Inferior parietal cortex (tissue), 1 donor: ENCODE measurements at regions not wholly inside any gene's neighbourhood (a gene's known extent, or its start where the extent isn't known, plus 50 kb on each side); places are given as distances from the start of the nearest gene placed in this dataset.
"Not testable (repeated sequence)": the region's sequence is repeated elsewhere in the genome, so short reads cannot be mapped to it uniquely, and the experiment has no call there.

Experiments
- DNase-seq: peaks from one replicate; pipeline ENCODE4 v3.0.0-alpha.2; 2016; ENCODE audit errors: extremely low spot score

DNA sequence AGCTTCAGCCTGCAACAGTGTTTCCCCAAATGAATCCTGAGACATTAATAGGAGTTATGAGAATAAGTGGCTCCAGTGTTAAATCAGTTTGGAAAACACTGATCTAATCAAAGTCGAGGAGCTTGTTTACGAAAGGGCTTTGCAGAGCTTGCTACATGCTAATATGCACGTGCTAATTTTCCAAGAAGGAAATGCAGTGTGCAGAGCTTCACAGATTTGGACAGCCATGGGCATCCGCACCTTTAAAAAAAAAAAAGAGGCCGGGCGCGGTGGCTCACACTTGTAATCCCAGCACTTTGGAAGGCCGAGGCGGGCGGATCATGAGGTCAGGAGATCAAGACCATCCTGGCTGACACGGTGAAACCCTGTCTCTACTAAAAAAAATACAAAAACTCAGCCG is 79.7 kb upstream of the LMO2 start:
- not testable (repeated sequence) for DNase-seq

DNA sequence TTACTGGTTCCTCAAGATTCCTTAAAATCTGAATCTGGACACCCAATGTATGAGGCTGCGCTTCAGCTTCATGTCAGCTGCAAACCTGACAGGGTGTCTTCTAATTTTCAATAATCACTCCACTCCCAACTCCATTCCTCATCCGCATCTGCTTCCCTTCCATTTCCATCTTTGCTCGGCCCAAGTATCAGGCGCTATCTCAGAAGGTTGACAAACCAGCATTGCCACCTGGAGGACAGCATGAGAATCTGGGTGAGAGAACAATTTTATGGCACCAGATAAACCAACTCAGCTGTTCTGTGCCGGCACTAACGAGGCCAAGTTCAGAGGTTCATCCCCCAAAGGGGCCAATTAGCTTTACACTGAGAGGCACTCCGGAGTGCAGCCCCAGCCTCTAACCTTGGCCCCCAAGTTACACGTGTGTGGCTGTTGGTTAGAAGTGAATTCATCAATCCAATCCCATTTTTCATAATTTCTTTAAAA is 79.1 kb upstream of the LMO2 start:
- DNase-seq, result peak; percentile 47

DNA sequence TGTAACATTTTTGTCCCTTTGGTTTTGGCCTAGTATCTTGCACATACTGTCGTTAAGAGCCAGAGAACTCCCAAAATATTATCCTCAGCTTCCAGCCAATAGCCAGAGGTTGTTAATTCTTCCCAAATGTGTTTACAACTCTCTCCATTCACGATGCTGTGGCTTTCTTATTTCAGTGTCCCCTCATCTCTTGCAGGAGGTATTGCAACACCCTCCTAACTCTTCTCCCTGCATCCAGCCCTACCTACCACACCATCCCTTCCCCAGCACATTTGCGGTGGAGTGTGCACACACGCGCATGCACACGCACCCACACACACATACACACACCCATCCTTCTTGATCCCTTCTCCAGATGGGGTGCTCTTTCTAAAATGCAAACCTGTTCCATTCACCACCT is 75.6 kb upstream of the LMO2 start:
- no peak for DNase-seq

DNA sequence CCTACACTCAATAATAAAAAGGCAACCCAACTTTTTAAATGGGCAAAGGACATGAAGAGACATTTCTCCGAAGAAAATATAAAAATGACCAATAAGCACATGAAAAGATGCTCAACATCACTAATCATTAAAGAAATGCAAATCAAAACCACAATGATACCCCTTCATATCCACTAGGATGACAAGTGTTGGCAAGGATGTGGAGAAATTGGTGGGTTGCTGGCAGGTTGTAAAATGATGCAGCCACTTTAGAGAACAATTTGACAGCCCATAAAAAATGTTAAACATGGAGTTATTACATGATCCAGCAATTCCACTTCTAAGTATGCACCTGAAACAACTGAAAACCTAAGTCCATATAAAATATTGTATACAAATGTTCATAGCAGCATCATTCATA is 73.2 kb upstream of the LMO2 start:
- DNase-seq, result no peak

DNA sequence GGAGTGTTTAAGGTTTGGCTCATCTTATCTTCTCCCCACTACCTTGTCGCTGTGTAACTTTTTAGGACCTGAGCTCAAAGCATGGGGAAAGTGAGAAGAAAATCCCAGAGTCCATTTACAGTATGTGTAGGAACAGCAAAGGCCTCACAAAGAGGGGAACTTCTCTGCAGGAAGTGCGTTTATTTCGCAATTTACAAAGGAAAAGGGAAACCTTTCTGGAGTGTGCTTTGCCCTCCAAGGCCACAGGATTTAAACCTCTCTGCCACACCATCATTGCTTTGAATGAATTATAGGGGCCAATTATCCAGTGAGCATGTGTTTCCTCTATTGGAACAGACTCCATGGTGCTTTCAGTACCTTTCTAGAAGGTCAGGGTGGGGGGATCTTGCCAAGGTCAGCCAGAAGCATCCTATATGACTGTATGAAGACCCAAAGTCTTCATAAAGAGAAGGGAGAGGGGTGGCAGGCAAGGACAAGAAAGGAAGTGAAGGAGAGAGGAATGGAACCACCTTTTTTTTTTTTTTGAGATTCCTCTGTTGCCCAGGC is 68.1 kb upstream of the LMO2 start:
- DNase-seq, result no peak

DNA sequence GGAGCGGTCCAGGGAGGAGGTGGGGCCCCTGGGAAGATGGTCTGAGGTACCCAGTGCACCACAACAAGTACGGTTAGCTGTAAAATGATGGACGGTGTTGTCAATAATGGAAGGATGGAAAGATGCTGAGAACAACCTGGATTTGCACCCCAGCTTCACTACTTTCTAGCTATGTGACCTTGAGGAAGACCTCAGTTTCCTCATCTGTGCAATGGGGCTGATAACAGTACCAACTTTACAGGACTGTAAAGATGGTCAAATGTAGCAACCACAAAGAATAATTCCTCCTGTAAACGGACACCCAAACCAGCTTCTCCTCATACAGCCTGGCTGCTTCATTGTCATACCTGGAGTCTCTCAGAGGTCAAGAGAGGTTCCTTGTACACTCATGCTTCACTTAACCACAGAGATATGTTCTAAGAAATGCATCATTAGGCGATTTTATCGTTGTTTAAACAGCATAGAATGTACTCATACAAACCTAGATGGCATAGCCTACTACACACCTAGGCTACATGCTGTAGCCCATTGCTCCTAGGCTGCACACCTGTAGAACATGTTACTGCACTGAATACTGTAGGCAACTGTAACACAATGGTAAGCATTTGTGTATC is 65.5 kb upstream of the LMO2 start:
- DNase-seq, result no peak

DNA sequence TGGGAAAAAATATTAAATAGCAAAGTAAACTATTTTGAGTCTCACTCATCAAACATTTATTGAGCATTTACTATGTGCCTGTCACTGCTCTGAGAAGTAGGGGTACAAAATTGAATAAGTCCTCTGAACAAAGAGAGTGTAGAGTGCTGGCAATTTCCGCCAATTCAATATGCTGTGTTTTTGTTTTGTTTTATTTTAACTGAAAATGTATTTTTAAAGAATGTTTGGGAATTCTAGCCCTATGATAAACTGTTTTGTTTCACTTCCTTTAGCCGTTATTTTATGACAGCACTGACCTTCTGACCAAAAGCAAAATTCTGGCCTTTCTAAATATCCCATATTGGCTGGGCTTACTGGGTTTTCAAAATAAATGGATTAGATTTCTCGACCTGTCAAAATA is 64.7 kb upstream of the LMO2 start:
- no peak for DNase-seq

DNA sequence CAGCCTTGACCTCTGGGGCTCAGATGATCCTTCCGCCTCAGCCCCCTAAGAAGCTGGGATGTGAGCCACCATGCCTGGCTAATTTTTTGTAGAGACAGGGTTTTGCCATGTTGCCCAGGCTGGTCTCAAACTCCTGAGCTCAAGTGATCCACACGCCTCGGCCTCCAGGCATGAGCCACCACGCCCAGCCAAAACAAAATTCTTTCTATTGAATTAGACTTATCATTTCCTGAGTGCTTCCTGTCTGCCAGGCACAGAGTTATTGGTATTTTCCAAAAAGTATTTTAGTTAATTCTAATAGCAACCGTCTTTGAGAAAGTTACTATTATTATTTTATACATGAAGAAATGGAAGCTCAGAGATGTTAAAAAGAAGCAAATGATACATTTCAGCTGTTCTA is 61.4 kb upstream of the LMO2 start:
- DNase-seq, result no peak

DNA sequence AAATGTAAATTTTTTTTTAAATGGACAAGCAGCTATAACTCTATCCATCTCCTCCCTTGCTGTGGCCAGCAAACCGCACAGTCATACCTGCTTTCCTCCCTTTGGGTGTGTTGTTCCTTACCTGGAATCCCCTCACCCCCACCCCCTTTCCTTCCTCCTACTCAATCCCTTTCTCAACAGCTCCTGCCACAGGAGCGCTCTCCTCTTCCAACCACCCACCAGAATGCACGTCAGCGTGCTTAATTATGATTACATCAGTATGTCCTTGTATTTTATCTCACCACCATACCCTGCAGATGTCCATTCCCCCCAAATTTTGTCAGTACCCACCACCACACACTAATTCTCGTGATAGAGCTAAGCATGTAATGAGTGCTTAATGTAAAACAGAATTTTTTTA is 60.9 kb upstream of the LMO2 start:
- DNase-seq, result no peak

DNA sequence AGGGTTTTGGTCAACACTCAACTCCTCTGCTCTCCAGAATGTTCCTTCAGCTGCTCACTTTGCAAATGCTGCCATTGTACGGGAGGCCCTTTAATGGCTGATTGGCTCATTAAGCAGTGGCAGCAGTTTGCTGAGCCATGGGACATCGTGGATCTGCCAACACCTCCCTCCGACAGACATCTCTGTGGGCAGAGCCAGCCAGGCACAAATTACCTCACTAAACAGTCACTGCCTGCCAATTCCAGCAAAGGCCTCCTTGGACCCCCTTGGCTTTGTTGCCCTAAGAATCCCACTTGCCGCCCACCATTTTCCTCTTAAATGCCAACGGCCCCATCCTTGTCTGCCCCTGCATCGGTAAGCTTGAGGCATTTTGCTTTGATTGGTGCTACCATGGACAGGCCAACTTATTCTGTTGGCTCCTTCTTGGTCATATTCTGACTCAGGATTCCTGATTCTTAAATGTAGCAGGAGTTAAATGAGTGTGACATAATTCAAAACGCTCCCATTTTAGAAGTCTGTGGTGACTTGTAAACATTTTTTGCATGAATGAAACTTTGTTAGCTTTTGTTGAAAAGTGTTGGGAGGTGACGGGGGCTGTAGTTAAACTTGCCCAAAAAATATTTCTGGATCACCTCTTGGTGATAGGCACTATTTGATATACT is 57.5 kb upstream of the LMO2 start:
- DNase-seq, result no peak

DNA sequence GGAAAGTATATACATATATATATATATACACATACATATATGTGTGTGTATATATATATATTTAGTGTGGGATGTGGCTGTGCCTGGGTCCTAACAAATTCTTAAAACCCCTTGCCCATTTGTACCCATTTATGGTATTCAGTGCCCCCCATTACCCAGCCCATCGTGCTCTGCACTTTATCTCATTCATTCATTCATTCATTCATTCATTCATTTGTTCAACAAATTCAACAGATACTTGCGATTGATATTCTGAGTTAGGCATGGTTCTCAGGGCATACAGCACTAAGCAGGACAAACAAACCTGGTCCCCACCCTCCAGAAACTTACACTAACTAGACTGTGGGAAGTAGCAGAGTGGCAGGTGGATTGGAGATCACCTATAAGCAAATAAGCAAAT is 56.6 kb upstream of the LMO2 start:
- DNase-seq, result no peak

DNA sequence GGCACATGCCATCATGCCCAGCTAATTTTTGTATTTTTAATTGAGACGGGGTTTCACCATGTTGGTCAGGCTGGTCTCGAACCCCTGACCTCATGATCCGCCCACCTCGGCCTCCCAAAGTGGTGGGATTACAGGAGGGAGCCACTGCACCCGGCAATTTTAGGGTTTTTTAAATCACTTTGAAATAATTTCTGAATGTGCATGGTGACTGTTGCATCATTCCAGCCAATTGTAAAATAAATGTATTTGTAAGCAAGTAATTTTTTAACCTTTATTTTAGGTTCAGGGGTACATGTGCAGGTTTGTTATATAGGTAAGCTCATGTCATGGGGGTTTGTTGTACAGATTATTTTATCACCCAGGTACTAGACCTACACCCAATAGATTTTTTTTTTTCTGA is 56.0 kb upstream of the LMO2 start:
- DNase-seq, result not testable (repeated sequence)

DNA sequence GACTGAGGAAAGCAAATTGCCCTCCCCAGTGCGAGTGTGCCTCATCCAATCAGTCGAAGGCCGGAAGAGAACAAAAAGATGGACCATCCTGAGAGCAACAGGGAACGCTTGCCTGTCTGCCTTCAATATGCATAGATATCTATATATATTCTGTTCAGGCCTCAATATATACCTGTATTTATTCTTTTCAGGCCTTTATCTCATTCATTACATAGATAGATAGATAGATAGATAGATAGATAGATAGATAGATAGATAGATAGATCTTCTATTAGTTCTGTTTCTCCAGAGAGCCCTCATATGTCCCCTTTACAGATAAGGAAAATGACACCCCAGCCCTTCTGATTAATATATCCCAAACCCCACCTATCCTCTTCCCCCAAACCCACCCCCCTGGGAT is 55.1 kb upstream of the LMO2 start:
- DNase-seq, result no peak

DNA sequence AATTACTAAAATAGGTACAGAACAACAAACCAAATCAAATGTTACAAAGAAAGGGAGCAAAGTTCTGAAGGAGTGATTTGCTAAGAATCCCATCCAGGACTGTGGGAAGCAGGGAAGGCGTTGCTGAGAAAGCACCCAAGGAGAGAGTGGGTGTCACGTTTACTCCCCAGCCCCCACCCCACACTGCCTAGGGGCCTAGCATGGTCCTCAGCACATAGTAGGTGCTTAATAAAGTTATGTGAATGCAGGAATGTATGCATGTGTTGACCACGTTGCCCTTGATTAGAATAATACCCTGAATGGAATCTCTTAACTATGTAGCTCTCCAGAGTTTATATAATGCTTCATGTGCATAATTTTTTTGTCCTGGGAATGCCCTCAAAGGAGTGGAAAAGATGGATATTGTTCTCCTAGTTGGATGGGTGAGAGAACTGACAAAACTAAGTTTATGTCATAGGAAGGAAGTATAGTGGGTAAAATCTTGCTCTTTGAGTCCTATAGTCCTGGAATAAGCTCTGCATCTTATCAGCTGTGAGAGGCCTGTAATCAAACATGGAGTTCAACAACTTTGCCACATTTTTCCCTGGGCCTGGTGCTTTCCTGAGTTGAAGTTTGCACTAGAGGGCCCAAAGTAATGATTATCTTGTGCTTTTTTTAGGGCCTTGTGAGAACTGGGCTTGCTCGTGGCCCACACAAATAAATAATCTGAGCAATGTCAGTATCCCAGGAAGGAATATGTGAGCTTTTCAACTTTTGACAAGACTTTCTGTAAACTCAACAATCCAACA is 53.8 kb upstream of the LMO2 start:
- no peak for DNase-seq

DNA sequence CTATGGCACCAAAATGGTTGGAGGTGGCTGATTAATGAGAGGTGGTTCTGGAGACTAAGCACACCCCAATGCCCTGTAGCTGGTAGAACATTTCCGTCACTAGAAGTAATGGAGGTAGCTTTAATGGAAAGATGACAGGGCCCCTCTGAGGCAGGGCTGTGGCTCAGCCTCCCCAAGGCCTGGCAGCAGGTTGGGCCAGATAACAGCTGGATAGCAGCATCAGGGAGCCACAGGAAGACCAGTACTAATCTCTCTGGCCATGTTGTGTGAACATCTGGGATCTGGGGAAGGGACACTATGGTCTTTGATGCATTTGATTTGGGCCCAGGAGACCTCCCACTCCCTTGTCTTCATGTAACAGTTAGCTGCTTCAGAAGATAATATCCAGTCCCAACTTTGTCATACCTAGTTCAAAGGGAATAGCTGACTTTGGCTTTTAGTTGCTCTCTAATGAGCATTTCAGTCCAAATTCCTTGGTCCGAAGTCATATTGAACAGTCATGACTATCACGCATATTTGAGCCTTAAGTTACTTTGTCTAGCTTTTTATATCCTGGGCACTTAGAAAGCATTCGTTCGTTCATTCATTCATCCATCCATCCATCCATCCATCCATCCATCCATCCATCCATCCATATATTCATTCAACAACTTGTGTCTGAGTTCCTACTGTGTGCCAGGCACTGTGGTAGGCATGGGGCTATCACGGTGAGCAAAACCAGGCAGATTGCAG is 53.0 kb upstream of the LMO2 start:
- DNase-seq, result peak; percentile 34

DNA sequence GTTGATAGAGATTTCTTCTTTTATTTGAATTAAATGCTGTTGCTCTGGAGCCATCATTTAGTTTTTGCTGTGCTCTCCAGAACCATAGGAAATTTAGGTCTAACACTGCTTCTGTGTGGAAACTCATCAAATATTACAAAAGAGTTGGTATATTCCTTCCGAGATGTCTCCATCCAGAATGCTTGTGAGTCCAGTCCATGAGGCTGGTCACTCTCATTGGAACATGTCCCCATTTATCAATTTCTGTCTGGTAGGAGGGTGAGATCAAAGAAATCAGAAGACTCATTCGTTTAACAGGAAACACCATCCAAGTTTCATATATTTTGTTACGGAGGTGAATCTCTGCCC is 52.4 kb upstream of the LMO2 start:
- no peak for DNase-seq

DNA sequence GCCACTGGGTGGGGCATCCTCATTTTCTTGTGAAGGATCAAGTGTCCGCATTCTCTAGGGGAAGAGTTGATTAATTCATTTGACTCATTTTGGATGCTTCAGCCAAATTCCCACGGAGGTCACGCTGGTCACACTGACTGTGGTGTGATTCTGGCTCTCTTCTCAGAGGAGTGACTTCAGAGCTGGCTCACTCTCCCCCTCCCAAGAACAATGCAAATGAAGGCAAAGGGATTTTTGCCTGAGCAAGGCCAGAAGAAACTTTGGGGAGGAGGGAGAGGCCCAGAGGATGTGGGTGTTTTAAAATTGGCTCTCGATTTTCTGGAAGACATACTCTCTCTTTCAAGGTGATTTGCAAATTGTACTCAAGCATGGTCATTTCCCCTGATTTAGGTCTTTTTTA is 51.1 kb upstream of the LMO2 start:
- no peak for DNase-seq

DNA sequence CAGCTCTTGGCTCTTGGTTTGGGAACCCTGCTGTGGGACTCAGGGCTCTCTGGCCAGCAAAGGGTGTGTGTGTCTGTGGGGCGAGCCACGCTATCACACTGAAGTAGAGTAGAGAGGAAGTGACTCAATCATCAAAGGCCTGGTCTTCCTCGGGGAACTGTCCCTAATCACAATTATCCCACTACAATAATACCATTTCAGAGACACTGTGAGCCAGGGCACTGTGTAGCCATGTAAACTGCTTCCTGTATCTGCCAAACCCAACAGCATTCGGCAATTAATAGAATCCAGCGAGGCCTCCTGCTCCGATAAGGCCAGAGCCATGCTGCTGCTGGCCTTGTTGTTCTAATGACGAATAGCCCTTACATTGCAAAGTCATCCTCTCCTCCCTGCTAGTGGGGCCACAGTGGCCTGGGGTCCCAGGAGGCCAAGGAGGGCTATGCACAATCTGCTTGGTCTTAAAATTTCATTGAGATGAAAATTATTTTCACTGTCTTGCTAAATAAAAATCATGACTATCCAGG is 49.8 kb upstream of the LMO2 start:
- DNase-seq, result no peak
